HCT116 (cell line): ENCODE measurements at regions not wholly inside any gene's neighbourhood (a gene's known extent, or its start where the extent isn't known, plus 50 kb on each side); places are given as distances from the start of the nearest gene placed in this dataset.

Experiments used
- ATAC-seq: fragments of 200-7000 bp; cut with Tn5 transposase; 2 replicates; pipeline ENCODE4 v1.9.1; 2020; ENCODE audit warnings: mild to moderate bottlenecking, moderate library complexity
- BruUV-seq: library from RNA; stranded (reverse); fragments of 400-500 nt; replicated peaks from 2 replicates; lab custom pipeline; 2021; lab: Mats Ljungman, UMichigan
- CTCF ChIA-PET: fragments of 300-600 bp; sonication (Branson Sonifier 250); formaldehyde crosslinking; loops from one replicate; lab custom pipeline; 2021; ENCODE audit warnings: antibody characterized with exemption; lab: Charles Lee
- POLR2A ChIA-PET: fragments of 300-600, 350-600 bp; sonication (Branson Sonifier 250); formaldehyde crosslinking; loops from one replicate; lab custom pipeline; 2021; ENCODE audit warnings: antibody characterized with exemption; lab: Charles Lee
- RAD21 ChIA-PET, 2 experiments: fragments of 300-600 bp; sonication (Branson Sonifier 250); formaldehyde crosslinking; loops; one replicate each; lab custom pipeline; 2023; ENCODE audit warnings: low total read pairs in 2 of 2; ENCODE audit not compliant: uncharacterized antibody in 2 of 2, unreplicated experiment in 2 of 2, low non-redundant PET in 1 of 2; lab: Charles Lee
- DNase-seq: peaks from one replicate; pipeline ENCODE4 v3.0.0-alpha.2; 2010; ENCODE audit warnings: low read depth, low spot score
- H2AFZ ChIP-seq: fragments of 200-600 bp; shearing (Covaris generic), sonication (generic); 2 replicates; pipeline ENCODE4 v1.6.1; 2017; ENCODE audit warnings: low read depth, mixed run types, mixed read lengths, antibody characterized with exemption, low read length; ENCODE audit not compliant: poor library complexity, severe bottlenecking
- H3K27ac ChIP-seq: 2 replicates; pipeline ENCODE4 v1.5.1; 2012; ENCODE audit warnings: low read depth, low read length
- H3K27me3 ChIP-seq: fragments of 200-600 bp; sonication (generic); 2 replicates; pipeline ENCODE4 v1.6.1; 2016; ENCODE audit warnings: mixed run types, low read length, mixed read lengths; ENCODE audit not compliant: insufficient read depth
- H3K36me3 ChIP-seq, 2 experiments: fragments of 200-500 bp in 1 of 2; fragments of 200-600 bp in 1 of 2; sonication (Bioruptor generic) in 1 of 2; sonication (generic) in 1 of 2; 2 replicates each; pipeline versions ENCODE4 v1.5.1 to v1.6.1; 2014 to 2016; ENCODE audit warnings: low read length in 2 of 2, inconsistent platforms in 1 of 2, mixed read lengths in 1 of 2, mixed run types in 1 of 2; ENCODE audit not compliant: insufficient read depth in 2 of 2, control insufficient read depth in 1 of 2
- H3K4me1 ChIP-seq, 2 experiments: fragments of 200-600 bp in 1 of 2; sonication (generic) in 1 of 2; 2 replicates each; pipeline versions ENCODE4 v1.5.1 to v1.6.1; 2012 to 2017; ENCODE audit warnings: low read length in 2 of 2, inconsistent platforms in 1 of 2, mild to moderate bottlenecking in 1 of 2, mixed read lengths in 1 of 2, mixed run types in 1 of 2, moderate library complexity in 1 of 2; ENCODE audit not compliant: insufficient read depth in 2 of 2, control insufficient read depth in 1 of 2
- H3K4me2 ChIP-seq: fragments of 200-600 bp; sonication (generic); 2 replicates; pipeline ENCODE4 v1.6.1; 2017; ENCODE audit warnings: mixed run types, low read length, mixed read lengths
- H3K4me3 ChIP-seq, 2 experiments: fragments of 200-600 bp in 1 of 2; sonication (generic) in 1 of 2; replicated peaks in 1 of 2; 2 replicates each; pipeline ENCODE4 v1.5.1; 2011 to 2016; ENCODE audit warnings: low read length in 2 of 2, control low read depth in 1 of 2, low read depth in 1 of 2, mild to moderate bottlenecking in 1 of 2, mixed read lengths in 1 of 2, mixed run types in 1 of 2
- H3K79me2 ChIP-seq: fragments of 200-600 bp; sonication (generic); 2 replicates; pipeline ENCODE4 v1.6.1; 2017; ENCODE audit warnings: mild to moderate bottlenecking, mixed run types, low read length, moderate library complexity, mixed read lengths; ENCODE audit not compliant: insufficient read depth
- H3K9ac ChIP-seq: fragments of 200-600 bp; sonication (generic); 2 replicates; pipeline ENCODE4 v1.6.1; 2016; ENCODE audit warnings: low read length, mixed read lengths
- H3K9me2 ChIP-seq: fragments of 200-600 bp; sonication (generic), shearing (Covaris generic); 2 replicates; pipeline ENCODE4 v1.6.1; 2017; ENCODE audit warnings: mixed run types, mild to moderate bottlenecking, moderate library complexity; ENCODE audit not compliant: insufficient read depth
- H3K9me3 ChIP-seq, 2 experiments: fragments of 200-500 bp in 1 of 2; fragments of 200-600 bp in 1 of 2; sonication (Bioruptor generic) in 1 of 2; sonication (generic) in 1 of 2; 2 replicates each; pipeline ENCODE4 v1.6.1; 2014 to 2017; ENCODE audit warnings: low read length in 2 of 2, mixed read lengths in 2 of 2, inconsistent platforms in 1 of 2, low read depth in 1 of 2, mild to moderate bottlenecking in 1 of 2, mixed run types in 1 of 2, moderate library complexity in 1 of 2; ENCODE audit not compliant: control insufficient read depth in 1 of 2, insufficient read depth in 1 of 2
- H4K20me1 ChIP-seq: fragments of 200-600 bp; sonication (generic), shearing (Covaris generic); 2 replicates; pipeline ENCODE4 v1.6.1; 2017; ENCODE audit warnings: mixed run types, mild to moderate bottlenecking, moderate library complexity; ENCODE audit not compliant: insufficient read depth
- CEBPB ChIP-seq: IDR thresholded peaks from 2 replicates; pipeline ENCODE4 v1.6.1; 2012; ENCODE audit warnings: low read depth
- JUND ChIP-seq: IDR thresholded peaks from 2 replicates; pipeline ENCODE4 v1.6.1; 2012
- POLR2AphosphoS5 ChIP-seq: IDR thresholded peaks from 2 replicates; pipeline ENCODE4 v1.6.1; 2011; ENCODE audit warnings: mild to moderate bottlenecking, low read depth, low read length, moderate library complexity
- SIN3A ChIP-seq: IDR thresholded peaks from 2 replicates; pipeline ENCODE4 v1.6.1; 2012; ENCODE audit warnings: low read depth
- SP1 ChIP-seq: IDR thresholded peaks from 2 replicates; pipeline ENCODE4 v1.6.1; 2012; ENCODE audit warnings: low read depth
- ZNF274 ChIP-seq: fragments of 200-500 bp; sonication (Bioruptor generic); IDR thresholded peaks from 2 replicates; pipeline ENCODE4 v1.6.1; 2014; ENCODE audit warnings: mild to moderate bottlenecking, low read depth, low read length, inconsistent platforms
- intact Hi-C: fragments of 100-400 bp; cut with micrococcal nuclease; formaldehyde crosslinking; loops from 2 replicates; pipeline ENCODE4 v1.10.0; 2022
- TF ChIP-seq, protein P1 (sequence below): IDR thresholded peaks from 2 replicates; pipeline ENCODE4 v1.6.1; 2012
- TF ChIP-seq, protein P2 (sequence below): IDR thresholded peaks from 2 replicates; pipeline ENCODE4 v1.6.1; 2011; ENCODE audit warnings: mild to moderate bottlenecking, low read length, moderate library complexity; ENCODE audit not compliant: insufficient replicate concordance; ENCODE audit errors: extremely low read depth

DNA sequence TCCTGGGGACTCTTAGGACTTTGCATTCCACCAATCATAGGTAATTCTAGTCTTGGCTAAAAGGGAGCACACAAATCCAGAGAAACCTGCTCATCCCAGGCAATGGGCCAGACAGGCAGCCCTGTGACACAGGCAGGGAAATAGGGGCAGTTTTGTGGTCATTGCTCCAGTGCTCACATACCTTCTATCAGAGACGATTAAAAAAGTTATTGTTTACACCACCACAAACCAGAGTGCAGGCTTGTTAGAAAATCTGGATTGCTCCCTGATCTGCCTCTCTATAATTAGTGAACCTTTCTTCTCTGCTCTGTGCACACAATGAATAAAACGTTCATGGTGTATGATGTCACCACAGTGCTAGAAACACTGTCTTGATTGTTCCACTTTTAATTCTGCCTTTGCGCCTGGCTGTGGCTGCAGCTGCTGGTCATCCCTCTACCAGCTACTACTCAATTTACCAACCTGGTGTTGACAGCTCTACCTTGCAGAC is 121.6 kb upstream of the SPATA13 start:
- TF ChIP-seq POLR2AphosphoS5 (no peak), ZNF274 (no peak), JUND (no peak), SP1 (no peak), SIN3A (no peak), CEBPB (no peak)
- TF ChIP-seq, protein P1, sequence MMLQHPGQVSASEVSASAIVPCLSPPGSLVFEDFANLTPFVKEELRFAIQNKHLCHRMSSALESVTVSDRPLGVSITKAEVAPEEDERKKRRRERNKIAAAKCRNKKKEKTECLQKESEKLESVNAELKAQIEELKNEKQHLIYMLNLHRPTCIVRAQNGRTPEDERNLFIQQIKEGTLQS, result no peak
- TF ChIP-seq, protein P2, sequence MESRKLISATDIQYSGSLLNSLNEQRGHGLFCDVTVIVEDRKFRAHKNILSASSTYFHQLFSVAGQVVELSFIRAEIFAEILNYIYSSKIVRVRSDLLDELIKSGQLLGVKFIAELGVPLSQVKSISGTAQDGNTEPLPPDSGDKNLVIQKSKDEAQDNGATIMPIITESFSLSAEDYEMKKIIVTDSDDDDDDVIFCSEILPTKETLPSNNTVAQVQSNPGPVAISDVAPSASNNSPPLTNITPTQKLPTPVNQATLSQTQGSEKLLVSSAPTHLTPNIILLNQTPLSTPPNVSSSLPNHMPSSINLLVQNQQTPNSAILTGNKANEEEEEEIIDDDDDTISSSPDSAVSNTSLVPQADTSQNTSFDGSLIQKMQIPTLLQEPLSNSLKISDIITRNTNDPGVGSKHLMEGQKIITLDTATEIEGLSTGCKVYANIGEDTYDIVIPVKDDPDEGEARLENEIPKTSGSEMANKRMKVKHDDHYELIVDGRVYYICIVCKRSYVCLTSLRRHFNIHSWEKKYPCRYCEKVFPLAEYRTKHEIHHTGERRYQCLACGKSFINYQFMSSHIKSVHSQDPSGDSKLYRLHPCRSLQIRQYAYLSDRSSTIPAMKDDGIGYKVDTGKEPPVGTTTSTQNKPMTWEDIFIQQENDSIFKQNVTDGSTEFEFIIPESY, result no peak
- Histone ChIP-seq H2AFZ (no peak overlapping the region), H3K9me3 (no peaks in the 10 kb centered on the region), H3K36me3 (no peaks in the 10 kb centered on the region), H3K4me2 (no peak overlapping the region), H4K20me1 (no peaks in the 10 kb centered on the region), H3K79me2 (no peaks in the 10 kb centered on the region), H3K9me2 (no peaks in the 10 kb centered on the region), H3K27ac (no peak overlapping the region), H3K9ac (no peak overlapping the region), H3K27me3 (no peaks in the 10 kb centered on the region), H3K4me3 (no peak overlapping the region), H3K4me1 (no peaks in the 10 kb centered on the region)
- ATAC-seq, result no peak
- ChIA-PET CTCF (no interaction called here), RAD21 (no interaction called here), POLR2A (no interaction called here)
- intact Hi-C loops, result no loop called here
- no TSS peak for BruUV-seq
- DNase-seq, result no peak
